BJ (cell line): ENCODE measurements at regions not wholly inside any gene's neighbourhood (a gene's known extent, or its start where the extent isn't known, plus 50 kb on each side); places are given as distances from the start of the nearest gene placed in this dataset.

Experiments
- CTCF ChIA-PET: fragments of 350-600 bp; formaldehyde crosslinking; extraction: SDS; loops from one replicate; lab custom pipeline; 2021; ENCODE audit warnings: antibody characterized with exemption, inconsistent platforms; lab: Yijun Ruan, JAX
- POLR2A ChIA-PET: fragments of 300-600 bp; sonication (Branson Sonifier 250); formaldehyde crosslinking; extraction: SDS; loops from one replicate; lab custom pipeline; 2021; ENCODE audit warnings: antibody characterized with exemption; lab: Charles Lee
- DNase-seq: peaks from one replicate; pipeline ENCODE4 v3.0.0-alpha.2; 2011; ENCODE audit warnings: low read depth
- H3K27me3 ChIP-seq: 2 replicates; pipeline ENCODE4 v1.6.0; 2011; ENCODE audit warnings: low read length; ENCODE audit not compliant: control insufficient read depth, insufficient read depth
- H3K36me3 ChIP-seq: 2 replicates; pipeline ENCODE4 v1.5.1; 2011; ENCODE audit warnings: low read length; ENCODE audit not compliant: control insufficient read depth, insufficient read depth
- H3K4me3 ChIP-seq: 2 replicates; pipeline ENCODE4 v1.5.1; 2011; ENCODE audit warnings: low read depth, mild to moderate bottlenecking, control low read depth, low read length
- TF ChIP-seq, protein P1 (sequence below): IDR thresholded peaks from 2 replicates; pipeline ENCODE4 v1.5.1; 2011; ENCODE audit warnings: low read depth, mild to moderate bottlenecking, control low read depth, inconsistent platforms, low read length, moderate library complexity; ENCODE audit not compliant: insufficient read depth

DNA sequence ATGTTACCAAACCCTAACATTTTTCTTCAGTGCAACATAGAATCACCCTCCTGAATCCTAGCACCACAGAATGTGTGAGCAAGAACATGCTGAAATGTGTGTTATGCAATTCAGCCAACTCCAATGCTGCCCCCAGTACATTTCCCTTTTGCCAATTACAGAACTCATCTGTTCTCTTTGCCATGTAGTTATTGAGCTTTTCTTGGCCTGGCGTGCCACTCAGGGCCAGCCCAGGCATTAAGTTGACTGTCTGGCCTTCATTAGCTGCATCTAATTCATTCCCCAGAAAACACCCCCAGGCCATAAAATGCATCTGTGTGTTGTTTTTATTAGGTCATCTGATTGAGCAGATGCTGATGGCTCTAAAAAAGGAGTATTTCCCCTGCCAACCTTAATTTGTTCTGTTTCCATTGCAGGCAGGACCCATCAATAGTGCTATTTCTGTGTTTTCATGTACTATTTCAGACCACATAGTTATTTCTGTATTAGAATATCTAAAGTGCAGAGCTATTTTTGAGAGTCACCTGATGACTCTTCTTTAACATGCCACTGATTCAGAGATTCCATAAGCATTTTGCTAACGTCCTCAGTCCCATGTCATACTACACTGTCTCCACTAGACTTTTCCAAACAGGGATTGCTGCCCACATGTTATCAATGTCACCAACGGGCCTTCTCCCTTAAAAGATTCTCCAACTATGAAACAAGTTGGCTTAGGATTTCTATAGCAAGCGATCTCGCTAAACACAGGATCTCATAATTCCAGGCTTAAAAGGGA lies 969.7 kb downstream of the CDH11 start:
- peak; percentile 43 for DNase-seq
- Histone ChIP-seq H3K36me3 (no peaks in the 10 kb centered on the region), H3K27me3 (no peaks in the 10 kb centered on the region), H3K4me3 (no peak overlapping the region)
- CTCF ChIA-PET, result interaction anchor here (1.3 kb wide), 1 partner anchor 10 kb away, joined by 4 read pairs; no protein-coding TSS in a partner anchor
- POLR2A ChIA-PET, result no interaction called here
- TF ChIP-seq, protein P1, sequence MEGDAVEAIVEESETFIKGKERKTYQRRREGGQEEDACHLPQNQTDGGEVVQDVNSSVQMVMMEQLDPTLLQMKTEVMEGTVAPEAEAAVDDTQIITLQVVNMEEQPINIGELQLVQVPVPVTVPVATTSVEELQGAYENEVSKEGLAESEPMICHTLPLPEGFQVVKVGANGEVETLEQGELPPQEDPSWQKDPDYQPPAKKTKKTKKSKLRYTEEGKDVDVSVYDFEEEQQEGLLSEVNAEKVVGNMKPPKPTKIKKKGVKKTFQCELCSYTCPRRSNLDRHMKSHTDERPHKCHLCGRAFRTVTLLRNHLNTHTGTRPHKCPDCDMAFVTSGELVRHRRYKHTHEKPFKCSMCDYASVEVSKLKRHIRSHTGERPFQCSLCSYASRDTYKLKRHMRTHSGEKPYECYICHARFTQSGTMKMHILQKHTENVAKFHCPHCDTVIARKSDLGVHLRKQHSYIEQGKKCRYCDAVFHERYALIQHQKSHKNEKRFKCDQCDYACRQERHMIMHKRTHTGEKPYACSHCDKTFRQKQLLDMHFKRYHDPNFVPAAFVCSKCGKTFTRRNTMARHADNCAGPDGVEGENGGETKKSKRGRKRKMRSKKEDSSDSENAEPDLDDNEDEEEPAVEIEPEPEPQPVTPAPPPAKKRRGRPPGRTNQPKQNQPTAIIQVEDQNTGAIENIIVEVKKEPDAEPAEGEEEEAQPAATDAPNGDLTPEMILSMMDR, result no peak

DNA sequence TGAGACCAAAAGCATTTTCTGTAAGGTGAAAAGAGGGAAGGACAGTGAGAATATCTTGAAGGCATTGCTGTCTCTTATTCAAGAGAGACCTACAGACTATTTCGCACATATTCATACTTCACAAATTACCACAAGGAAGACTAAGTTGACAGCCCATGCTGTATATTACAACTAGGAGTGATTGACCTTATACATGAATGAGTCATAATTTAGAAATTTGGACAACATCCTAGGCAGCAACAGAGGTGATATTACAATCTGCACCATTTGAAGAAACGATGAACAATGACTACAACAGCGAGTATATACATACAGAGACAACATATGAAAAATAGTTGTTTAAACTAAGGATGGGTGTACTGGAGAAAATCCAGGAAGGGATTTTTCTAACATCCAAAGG lies 971.7 kb downstream of the CDH11 start:
- no peak for DNase-seq
- TF ChIP-seq, protein P1, result no peak
- ChIA-PET POLR2A (no interaction called here), CTCF (no interaction called here)
- no peaks in the 10 kb centered on the region for H3K36me3 ChIP-seq
- H3K27me3 ChIP-seq, result no peaks in the 10 kb centered on the region
- no peak overlapping the region for H3K4me3 ChIP-seq

DNA sequence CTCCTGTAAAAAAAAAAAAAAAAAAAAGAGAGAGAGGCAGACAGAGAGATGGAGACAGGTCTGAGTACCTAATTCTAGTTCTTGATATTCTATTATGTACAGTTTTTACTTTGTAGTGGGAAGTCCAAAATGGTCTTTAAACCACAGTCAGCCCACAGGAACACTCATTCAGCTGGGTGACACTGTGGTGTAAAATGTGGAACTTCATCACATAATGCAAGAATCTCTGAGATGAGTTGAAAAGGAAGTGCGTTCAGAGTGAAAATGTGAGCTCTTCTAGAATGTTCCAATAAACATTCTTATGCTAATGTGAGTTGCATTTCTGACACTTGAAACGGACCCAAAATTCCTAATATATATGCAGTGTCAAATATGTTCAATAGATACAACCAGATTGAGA lies 972.1 kb downstream of the CDH11 start:
- DNase-seq, result no peak
- ChIA-PET POLR2A (no interaction called here), CTCF (no interaction called here)
- Histone ChIP-seq H3K27me3 (no peaks in the 10 kb centered on the region), H3K4me3 (no peak overlapping the region), H3K36me3 (no peaks in the 10 kb centered on the region)
- TF ChIP-seq, protein P1, result no peak

DNA sequence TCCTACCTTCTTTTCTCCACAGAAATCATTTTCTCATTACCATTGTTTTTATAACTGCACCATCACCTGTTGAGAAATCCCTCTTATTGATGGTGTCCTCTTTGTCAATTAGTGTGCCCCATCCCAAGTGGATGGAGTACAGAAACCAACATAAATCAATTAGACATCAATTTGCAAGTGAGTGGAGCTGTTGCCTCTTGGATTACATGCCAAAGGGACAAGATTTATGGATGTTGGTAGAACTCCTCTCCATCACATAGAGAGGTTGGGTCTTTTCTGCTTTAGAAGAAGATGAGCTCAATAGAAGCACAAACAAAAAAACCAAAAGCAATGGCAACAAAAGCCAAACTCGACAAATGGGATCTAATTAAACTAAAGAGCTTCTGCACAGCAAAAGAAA lies 973.5 kb downstream of the CDH11 start:
- no peak for DNase-seq
- ChIA-PET POLR2A (no interaction called here), CTCF (no interaction called here)
- no peak overlapping the region for H3K4me3 ChIP-seq
- no peaks in the 10 kb centered on the region for H3K27me3 ChIP-seq
- H3K36me3 ChIP-seq, result no peaks in the 10 kb centered on the region
- TF ChIP-seq, protein P1, result no peak

DNA sequence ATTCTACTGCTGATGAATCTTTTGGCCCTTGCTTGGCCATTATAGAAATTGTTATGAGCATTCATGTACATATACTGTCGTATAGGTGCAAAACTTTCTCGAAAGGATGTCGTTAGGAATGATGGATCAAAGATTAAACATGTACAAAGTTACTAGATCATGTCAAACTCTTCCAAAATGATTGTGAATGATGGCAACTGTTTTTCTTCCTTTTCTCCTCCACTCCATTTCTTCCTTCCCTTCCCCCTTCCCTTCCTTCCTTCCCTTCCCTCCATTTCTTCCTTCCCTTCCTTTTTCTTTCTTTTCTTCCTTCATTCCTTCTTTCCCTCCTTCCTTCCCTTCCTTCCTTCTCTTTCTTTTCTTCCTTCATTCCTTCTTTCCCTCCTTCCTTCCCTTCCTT lies 973.9 kb downstream of the CDH11 start:
- TF ChIP-seq, protein P1, result no peak
- CTCF ChIA-PET, result no interaction called here
- no peak for DNase-seq
- no peaks in the 10 kb centered on the region for H3K36me3 ChIP-seq
- H3K27me3 ChIP-seq, result no peaks in the 10 kb centered on the region
- H3K4me3 ChIP-seq, result no peak overlapping the region
- POLR2A ChIA-PET, result no interaction called here
